ENCODE measurements at regions not wholly inside any gene's neighbourhood (a gene's known extent, or its start where the extent isn't known, plus 50 kb on each side); places are given as distances from the start of the nearest gene placed in this dataset.

- DNase-seq, result no peak
- intact Hi-C loops (cut with DNase I), result loop anchor here in 1 of 2 donors (10.0 kb wide), 1 partner anchor 368 kb away; the partner anchor contains the start of genes LEPR and LEPROT
- peak in 1 of 2 donors; percentile 50 for ATAC-seq
These were observed 90.5 kb upstream of the JAK1 start for GRCh38 chr1:65056866-65057265.

GRCh38 chr1:65059930-65060538 lies 88.0 kb upstream of the AK4 start:
- DNase-seq (no peak), ATAC-seq (peak; percentile 29 to 60)
- intact Hi-C loops (cut with DNase I), result loop anchor here in 1 of 2 donors (2.0 to 10.0 kb wide), 4 partner anchors 85 to 625 kb away; partner anchors contain the start of genes AK4, LEPR and LEPROT

GRCh38 chr1:65062339-65062738 lies 85.7 kb upstream of the AK4 start:
- no peak for DNase-seq
- ATAC-seq, result no peak
- intact Hi-C loops (cut with DNase I), result loop anchor here in 1 of 2 donors (10.0 kb wide), 2 partner anchors 82 to 622 kb away; partner anchors contain the start of gene AK4

GRCh38 chr1:65063025-65063424 lies 85.0 kb upstream of the AK4 start:
- DNase-seq, result no peak
- intact Hi-C loops (cut with DNase I), result loop anchor here in 1 of 2 donors (10.0 kb wide), 2 partner anchors 82 to 622 kb away; partner anchors contain the start of gene AK4
- no peak for ATAC-seq

DNA sequence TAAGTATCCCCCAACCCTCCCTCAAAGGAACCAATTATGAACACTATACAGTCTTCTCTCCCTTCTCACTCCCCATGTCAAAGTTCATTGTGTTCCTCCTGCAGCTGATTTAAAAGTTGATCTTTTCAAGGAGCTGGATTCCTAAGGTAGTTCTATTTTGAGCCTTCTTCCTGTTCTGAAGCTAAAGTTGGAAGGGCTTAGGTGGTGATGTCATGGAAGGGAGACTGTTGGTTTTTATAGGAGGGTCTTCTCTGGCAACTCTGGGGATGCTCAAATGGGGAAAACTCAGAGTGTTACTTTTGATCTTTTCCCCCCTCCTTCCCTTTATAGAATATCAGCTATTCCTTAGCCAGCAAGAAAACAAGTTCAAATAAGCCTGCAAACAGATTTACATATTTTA lies 83.0 kb upstream of the AK4 start:
- DNase-seq, result no peak
- ATAC-seq, result no peak
- intact Hi-C loops (cut with DNase I), result loop anchor here in 1 of 2 donors (10.0 kb wide), 2 partner anchors 80 to 620 kb away; partner anchors contain the start of gene AK4

DNA sequence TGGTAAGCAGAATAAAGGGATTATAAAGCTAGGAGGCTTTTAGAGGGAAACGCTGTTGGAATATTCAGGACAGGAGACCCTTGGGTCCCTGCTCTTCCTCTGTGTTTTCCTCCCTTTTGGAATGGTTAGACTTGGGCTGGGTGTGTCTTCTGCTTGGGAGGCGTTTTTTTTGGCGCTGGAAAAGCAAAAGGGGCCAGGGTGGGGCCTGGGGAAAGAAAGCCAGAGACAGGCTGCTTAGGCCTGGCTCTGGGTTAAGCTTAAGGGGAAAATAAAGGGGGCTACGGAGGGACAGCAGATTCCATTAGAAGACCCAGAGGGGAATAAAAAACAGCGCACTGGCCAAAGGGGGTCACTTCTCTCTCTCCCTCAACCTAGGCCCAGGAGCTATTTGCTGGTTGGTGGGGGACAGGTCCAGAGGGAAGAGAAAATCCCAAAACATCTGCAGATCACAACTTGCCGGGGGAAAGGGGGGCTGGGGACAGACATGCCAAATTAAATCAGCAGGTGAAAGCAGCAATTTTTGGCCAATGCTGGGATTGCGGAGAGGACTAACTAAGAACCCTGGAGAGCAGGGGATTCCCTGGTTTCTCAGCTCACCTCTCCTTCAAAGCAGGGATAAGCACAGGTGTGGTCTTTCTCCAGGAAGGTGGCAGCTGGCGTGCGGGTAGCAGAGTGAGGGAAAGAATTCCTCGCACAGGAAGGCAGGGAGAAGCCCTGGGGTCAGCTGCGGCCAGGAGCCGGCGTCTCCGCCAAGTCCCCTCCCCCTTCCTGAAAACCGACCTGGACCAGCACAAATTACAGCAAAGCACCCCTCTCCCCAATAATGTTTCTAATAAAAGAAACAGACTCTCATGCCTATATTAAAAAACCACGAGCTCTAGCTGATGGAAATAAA lies 82.2 kb upstream of the AK4 start:
- DNase-seq, result peak; percentile 30
- intact Hi-C loops (cut with DNase I), result loop anchor here in 1 of 2 donors (10.0 kb wide), 2 partner anchors 79 to 619 kb away; partner anchors contain the start of gene AK4
- peak in 1 of 2 donors; percentile 20 for ATAC-seq

DNA sequence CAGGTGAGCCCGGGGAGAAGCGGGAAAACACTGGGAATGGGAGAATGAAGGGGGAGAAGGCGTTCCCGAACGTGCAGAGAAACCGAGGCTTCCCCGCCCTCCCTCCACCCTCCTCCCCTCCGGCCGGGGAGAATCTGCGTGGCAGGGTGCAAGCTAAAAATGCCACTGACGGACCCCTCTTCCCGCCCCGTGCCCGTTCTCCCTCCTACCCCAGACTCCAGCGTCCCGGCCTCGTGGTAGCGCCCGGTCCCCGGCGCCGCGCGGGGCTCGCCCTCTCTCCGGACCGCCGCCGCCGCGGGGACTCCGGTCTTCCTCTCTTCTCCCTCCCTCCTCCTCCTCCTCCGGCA lies 81.6 kb upstream of the AK4 start:
- intact Hi-C loops (cut with DNase I), result loop anchor here in 1 of 2 donors (10.0 kb wide), 2 partner anchors 78 to 618 kb away; partner anchors contain the start of gene AK4
- ATAC-seq, result peak in 1 of 2 donors; percentile 44

GRCh38 chr1:65066766-65067490 lies 81.1 kb upstream of the AK4 start:
- DNase-seq (peak; percentile 91), ATAC-seq (peak; percentile 85 to 87)
- intact Hi-C loops (cut with DNase I), result loop anchor here in 1 of 2 donors (10.0 kb wide), 2 partner anchors 78 to 618 kb away; partner anchors contain the start of gene AK4

More for the DNA sequence above, 81.6 kb upstream of the AK4 start:
- no peak for DNase-seq

- peak; percentile 74 for DNase-seq
- intact Hi-C loops (cut with DNase I), result loop anchor here in 1 of 2 donors (10.0 kb wide), 2 partner anchors 77 to 617 kb away; partner anchors contain the start of gene AK4
- peak; percentile 38 to 39 for ATAC-seq
These were observed 80.4 kb upstream of the AK4 start for GRCh38 chr1:65067491-65068201.

DNA sequence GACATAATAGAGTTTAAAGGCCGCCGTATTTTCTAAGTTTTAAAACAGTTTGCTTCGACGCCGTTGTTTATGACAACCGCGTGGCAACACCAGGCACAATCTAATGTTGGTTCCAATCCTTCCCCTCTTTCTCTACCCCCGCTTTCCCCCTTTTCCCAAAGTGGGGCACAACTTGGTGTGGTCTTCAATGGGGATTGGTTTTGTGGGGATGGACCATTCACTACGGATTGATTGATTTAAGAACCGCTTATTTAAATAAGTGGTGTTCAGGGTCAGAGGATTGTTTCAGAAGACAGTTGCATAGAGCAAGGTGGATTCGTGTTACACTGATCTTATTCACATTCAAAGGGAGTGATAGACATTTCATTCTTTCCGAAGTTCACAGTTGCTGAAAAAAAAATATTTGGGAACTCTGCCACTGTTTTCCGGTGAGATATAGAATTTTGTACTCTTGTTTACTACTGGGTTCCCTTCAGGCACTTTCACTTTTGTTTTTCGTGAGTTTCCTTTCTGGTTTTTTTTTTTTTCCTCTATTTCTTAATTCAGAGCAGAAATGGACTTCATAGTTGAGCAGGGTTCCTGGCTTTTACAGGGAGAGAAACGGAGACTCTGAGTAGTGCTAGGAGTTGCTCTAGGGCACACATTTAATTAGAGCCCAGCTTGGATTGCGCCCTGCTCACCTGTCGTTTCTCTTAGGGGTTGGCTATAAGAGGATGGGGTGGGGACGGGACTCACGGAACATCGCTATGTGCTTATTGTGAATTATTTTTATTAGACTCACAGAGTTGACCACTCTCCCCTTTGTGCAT lies 79.6 kb upstream of the AK4 start:
- intact Hi-C loops (cut with DNase I), result loop anchor here in 1 of 2 donors (10.0 kb wide), 2 partner anchors 76 to 616 kb away; partner anchors contain the start of gene AK4
- DNase-seq (no peak), ATAC-seq (no peak)

DNA sequence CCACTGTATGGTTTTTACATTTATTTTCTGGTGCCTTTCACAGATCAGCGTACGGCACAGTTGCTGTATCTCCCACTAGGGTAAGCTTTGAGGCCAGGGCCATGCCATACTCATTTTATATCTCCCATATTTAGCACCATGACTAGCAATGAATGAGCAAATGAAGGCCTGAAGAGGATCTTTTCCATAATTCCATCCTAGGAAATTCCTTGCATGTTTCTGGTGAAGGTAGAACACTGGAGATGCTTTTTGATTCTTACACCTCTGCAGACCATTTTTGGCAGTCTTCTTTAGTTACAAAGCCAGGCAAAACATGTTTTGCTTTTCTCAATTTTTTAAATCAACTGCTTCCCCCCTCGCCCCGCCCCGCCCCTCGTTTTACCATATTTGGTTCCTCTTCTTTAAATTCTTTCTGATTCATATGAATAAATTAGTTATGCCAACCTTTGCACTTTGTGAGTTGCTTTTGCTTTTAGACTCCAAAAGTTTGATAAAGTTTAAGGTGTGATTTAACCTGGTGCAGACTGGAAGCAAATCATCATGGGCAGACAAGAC lies 78.9 kb upstream of the AK4 start:
- DNase-seq, result no peak
- intact Hi-C loops (cut with DNase I), result loop anchor here in 1 of 2 donors (10.0 kb wide), 2 partner anchors 76 to 616 kb away; partner anchors contain the start of gene AK4
- no peak for ATAC-seq

DNA sequence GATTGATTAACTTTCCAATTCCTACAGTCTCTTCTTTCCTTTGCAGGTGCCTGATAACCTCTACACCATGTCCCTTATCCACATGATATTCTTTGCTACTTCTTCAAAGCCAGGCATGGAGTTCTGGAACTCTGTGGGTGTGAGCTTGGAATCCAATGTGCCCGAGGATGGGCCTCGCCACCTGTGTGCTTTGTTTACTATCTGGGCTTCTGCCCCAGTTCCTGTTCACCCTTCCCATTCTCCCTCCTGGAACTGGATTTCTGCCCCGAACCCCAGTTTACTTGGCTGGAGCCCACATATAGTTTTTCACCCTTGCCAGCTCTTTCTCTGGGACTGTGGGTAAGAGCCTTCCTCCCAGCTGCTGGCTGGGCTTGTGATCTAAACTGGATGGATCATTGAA lies 75.2 kb upstream of the AK4 start:
- no peak for DNase-seq
- no peak for ATAC-seq
- intact Hi-C loops (cut with DNase I), result loop anchor here in 1 of 2 donors (10.0 kb wide), 1 partner anchor 132 kb away; no protein-coding TSS in a partner anchor

GRCh38 chr1:65075123-65075976 lies 72.7 kb upstream of the AK4 start:
- DNase-seq, result peak; percentile 50

DNA sequence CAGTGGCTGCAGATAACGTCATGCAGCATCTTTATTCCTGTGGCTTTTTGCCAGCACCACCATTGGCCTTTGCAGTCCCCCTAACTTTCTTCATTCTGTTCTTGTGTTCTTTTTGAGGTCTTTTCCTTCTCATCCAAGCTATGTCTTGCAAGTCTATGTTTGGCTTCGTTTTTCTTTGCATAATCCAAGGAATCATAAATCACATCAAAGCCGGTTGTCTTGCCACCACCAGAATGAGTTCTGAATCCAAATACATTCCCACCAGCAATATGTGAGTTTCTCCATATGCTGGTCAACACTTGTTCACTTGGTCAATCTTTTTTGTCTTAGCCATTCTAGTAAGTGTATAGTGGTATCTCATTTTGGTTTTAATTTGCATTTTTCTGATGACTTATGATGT lies 70.6 kb upstream of the AK4 start:
- intact Hi-C loops (cut with DNase I), result loop anchor here in 1 of 2 donors (10.0 kb wide), 1 partner anchor 127 kb away; no protein-coding TSS in a partner anchor
- DNase-seq (no peak), ATAC-seq (no peak)

More at GRCh38 chr1:65075123-65075976, 72.7 kb upstream of the AK4 start:
- ATAC-seq, result peak; percentile 71 to 85
- intact Hi-C loops (cut with DNase I), result loop anchor here in 1 of 2 donors (10.0 kb wide), 1 partner anchor 129 kb away; no protein-coding TSS in a partner anchor

DNA sequence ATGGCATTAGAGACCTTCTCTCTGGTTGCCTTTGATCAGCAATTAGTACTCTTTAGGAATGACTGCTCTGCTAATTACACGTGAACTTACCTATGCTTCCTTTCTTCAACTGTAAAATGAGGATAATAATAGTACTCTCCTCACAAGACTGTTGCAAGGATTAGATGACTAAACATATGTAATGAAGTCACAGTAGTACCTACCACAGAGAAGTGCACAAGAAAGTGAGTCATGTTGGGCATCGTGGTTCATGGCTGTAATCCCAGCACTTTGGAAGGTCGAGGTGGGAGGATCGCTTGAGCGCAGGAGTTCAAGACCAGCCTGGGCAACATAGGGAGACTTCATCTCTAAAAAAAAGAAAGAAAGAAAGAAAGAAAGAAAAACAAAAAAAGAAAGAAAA lies 68.1 kb upstream of the AK4 start:
- DNase-seq, result no peak
- intact Hi-C loops (cut with DNase I), result loop anchor here in 1 of 2 donors (10.0 kb wide), 1 partner anchor 125 kb away; no protein-coding TSS in a partner anchor
- no peak for ATAC-seq

Data from left cardiac atrium (tissue), 4 donors.